GM21367 (cell line): ENCODE measurements at regions not wholly inside any gene's neighbourhood (a gene's known extent, or its start where the extent isn't known, plus 50 kb on each side); places are given as distances from the start of the nearest gene placed in this dataset.

ENCODE experiments used
- ATAC-seq: cut with Tn5 transposase; IDR thresholded peaks from one replicate; pipeline ENCODE4 v1.9.1; 2021; ENCODE audit not compliant: unreplicated experiment

DNA sequence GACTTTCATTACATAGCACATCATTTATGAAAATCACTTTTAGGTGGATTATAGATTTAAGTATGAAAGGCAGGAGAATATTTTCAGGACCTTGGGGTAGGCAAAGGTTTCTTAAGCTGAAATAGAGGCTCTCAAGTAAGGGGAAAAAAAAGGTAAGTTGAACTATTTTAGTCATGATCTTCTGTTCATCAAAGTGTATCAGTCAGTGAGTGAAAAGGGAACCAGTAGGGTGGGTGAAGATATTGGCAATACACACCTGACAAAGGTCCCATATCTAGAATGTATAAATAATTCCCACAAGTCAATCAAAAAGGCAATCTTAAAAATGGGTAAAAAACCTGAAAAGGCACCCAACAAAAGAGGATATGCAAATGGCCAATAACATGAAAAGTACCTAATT, 218.6 kb downstream of the KLF13 start:
- ATAC-seq: no peak

DNA sequence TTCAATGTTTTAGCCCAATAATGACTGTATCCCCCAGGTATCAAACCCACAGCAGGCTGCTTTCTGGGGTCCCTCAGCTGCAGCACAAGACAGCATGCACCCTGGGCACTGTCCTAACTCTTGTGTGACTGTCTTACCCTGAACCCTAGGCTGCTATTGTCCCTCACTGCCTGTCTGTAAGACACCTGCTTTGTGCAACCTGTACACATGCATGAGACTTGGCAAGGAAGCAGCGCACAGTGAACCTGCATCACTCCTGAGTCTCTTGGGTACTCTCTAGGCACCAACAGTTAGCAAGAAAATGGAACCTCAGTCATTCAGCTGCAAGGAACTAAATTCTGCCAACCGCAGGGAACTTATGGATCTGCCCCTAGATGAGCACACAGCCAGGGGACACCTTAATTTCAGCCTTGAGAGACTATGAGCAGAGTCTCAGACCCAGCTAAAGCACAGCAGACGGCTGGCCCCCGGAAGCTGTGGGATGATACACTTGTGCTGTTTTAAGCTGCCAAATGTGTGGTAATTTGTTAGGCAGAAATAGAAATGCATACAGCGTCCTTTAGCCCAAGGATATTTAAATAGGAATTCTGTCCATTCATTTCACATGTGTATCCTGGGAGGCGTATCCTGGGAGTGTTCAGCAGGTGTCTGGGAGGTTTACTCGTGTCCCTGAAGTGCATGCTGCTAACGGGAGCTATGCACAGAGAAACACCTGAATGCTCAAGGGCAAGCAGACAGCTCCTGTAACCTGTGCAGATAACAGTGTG, 223.8 kb downstream of the KLF13 start:
- no peak for ATAC-seq

DNA sequence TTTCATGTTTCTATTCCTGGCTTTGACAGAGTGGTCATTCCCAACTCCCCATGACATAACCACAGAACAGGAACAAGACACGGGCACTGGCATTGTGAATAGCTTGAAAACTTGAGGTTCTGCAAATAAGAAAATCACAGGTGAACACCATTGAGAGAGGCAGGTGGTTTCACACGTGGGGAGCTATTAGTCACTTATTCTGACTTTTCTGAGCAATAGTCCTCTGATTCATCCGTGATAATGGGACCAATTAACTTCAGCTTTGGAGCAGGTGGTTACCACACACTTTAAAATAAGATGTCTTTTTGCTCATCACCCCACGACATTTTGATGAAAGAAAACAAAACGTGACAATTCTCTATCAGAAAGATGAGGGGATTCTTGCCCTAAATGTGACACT, 224.7 kb downstream of the KLF13 start:
- no peak for ATAC-seq

DNA sequence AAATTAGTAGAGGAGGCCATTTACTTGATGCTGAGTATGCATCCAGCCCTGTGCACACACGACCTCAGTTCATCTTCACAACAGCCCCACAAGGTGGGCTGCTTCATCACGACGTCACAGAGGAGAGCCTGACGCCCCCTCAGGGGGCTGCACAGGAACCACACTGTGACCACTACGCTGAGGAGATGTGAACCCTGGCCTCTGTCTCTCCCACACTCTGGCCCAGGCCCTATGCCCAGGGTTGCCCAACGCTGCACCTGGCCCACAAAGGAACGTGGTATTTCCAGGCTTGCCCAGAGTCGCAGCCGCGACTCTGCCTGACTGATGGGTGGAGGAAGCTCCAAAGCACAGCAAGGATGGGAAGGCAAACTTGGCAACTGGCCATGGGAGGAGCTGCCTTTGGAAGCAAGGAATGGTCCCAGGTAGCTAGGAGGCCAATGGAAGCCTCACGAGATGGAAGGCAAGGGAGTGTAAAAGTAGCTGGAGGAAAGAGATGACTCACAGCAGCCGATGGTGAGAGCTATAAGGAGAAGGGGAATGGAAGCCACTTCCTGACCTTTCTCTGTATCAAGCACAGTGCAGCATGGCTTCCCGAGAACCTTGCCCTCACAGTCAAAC, 226.0 kb downstream of the KLF13 start:
- no peak for ATAC-seq

DNA sequence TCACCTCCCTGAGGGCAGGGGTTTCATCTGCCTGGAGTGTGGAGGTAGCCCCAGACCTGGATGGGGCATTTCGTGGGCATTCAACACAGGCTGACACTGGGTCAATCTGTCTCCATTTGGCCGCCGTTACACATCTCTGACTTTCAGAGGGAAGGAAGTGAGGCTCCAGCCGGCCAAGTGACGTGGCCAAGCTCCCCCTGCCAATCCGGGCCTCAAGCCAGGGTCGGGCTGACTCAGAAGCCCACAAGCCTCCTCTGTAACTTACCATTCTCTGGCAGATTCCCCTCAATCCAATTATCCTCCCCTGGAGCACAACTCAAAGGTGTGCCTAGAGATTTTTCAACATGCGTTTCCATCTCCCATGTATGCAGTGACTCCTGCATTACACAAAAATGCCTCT, 227.6 kb downstream of the KLF13 start:
- no peak for ATAC-seq

DNA sequence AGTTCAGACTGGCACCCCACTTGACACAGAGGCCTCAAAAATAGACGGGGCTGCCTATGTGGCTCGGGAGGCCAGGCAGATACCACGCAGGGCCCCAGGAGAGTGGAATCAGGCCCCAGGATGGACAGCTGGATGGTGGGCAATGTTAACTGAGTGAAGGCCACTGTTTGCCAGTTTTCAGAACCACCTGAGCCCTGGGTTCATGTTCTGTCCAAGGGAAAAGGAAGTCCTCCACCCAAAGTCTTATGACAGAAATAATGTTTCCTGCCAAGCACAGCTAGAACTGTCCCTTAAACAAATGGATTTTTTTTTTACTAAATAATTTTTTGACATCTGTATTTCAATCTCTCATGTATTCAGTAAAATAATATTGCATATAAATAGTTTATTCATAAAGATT, 228.4 kb downstream of the KLF13 start:
- no peak for ATAC-seq

DNA sequence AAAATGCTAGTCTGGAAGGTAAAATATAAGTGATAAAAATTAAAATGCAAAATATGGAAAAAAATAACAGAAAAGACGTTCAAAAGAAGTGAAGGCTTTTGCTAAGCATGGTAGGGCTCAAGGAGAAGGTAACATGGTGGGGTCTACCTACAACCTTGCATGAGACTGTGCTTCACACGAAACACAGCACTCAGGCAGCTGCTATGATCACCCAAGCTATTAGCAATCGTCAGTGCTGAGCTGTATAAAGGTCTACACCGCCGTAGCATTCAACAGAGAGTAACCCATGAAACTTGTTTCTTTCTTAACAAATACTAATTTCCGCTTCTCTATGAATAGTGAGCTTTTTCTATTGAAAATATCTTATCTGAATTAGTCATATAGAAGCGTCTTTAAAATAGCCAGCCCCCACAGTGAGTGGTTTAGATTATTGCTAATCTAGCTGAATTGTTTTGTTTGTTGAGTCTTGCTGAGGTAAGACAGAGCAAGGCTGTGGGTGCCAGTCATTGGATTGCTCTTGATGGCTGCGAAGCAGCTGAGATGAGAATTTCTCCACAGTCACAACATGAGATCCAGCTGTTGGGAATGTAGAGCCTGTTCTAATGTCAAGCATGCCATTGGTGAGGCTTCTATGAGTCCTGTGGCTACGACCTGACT, 230.0 kb downstream of the KLF13 start:
- no peak for ATAC-seq

DNA sequence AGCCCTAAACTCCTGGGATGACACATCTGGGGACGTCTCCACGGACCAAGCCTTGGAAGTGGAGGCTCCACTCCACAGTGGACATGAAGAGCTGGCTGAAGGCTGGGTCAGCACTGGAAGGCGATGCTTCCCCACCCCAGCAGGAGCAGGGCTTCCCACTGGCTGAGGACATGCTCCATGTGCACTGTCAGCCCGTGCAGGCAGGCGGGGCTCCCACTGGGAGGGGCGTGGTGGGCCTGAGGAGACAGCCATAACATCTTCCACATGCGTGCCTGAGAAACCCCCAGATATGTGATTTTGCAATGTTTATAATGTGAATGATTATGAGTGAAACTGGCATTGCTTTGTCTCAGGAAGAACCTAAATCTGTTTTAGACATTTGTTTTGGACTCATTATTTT, 231.3 kb downstream of the KLF13 start:
- ATAC-seq: no peak

DNA sequence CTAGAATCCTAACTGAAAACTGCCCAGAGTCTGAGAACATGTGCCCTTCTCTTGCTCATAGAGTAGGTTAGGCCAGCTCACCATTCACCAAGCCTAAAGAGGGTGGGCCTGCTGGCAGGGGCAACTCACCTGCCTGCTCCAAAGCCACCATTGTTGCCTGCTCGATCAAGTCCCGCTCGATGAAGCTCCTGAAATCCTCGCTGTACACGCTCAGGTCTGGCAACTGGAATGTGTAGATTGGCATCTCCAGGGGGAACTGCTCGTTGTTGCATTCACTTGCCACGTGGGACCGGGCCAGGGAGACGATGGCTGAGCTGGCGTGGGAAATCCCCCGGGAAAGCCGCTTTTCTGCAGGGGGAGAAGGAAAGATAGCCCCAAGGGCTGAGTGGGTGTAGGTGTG, 232.2 kb downstream of the KLF13 start:
- ATAC-seq: no peak

DNA sequence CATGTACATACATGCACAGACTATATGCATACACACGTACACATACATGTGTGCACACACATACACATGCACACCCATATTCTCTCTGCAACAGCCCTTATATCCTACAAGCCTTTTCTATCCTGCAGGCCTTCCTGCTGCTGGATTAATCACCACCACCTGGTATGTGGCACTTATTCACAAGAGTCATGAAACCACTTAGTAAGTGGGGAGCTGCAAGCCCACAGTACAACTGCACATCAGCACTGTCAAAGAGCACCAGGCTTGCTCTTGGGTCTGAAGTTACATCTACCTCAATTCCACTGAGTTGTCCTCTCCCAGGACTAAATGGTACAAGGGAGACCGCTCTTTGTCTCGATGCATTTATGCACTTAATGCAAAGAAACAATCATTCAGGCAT, 233.2 kb downstream of the KLF13 start:
- ATAC-seq: no peak

DNA sequence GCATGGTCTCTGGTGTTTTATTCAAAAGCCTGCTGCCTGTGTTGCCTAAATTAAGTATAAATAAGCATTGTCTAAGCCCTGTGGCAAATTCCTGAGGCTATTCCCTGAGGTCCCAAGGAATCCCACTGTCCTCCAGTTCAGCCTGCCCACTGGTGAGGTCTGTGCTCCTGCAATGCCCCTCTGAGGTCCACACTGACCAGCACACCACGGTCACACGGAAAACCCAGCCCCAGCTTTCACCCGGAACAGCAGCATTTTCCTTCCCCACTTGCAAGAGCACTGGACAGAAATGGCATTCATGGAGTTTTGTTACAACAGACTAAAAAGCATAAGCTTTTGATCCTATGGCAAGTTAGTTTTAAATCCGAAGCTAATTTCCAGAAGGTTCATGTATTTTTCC, 234.0 kb downstream of the KLF13 start:
- ATAC-seq: no peak

DNA sequence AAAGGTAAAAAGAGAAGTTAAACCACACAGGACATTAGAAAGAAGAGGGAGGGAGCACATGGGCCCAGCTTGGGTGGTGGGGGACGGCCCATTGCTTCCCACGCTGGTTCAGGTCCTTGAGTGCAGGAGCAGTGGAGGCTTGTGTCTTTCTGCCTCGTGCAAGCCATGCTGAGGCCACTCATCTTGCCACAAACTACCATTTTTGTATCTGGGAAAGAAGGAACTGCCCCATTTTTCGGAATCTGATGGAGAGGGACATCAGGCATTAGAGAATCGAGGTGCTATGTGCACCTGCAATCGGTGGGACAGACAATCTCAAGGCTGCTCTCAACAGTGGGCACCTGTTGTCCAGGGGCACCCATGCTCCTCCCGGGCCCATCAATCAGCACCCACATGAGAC, 234.5 kb downstream of the KLF13 start:
- ATAC-seq: no peak

DNA sequence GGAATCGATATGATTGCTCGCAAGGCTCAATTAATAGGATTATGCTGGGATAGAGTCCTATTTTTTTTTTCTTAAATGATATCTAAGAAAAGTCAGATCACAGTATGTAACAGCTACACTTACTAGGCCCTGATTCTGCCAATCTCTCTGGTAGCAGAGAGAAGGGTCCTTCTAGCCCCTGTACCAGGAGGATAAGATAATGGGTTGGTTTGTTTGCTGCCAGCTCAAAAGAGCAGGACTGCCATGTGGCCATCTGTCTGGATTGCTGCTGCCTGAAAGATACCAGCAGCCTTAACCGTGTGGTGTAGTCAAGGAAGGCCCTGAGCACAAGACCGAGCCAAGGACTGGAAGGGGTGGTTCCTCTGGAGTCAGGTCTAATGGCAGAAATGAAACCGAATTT, 236.4 kb downstream of the KLF13 start:
- ATAC-seq: no peak

DNA sequence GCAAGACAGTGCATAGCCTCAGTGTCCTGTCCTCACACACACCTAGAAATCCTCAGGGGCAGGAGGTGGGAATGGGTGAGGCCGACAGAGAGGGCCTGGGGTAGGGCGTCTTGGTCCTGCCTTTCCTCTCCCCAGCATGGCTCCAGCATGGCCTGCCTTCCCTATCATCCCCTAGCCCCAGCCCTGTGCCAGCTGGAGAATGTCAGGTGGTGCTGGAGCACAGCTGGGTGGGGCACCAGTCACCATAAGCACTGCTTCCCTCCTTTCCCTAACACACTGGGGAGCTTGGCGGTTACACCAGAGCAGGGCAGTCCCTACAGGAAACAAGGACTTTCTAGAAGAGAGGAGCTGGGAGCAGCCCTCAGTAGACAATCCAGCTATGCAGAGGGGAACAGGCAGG, 236.8 kb downstream of the KLF13 start:
- ATAC-seq: no peak

DNA sequence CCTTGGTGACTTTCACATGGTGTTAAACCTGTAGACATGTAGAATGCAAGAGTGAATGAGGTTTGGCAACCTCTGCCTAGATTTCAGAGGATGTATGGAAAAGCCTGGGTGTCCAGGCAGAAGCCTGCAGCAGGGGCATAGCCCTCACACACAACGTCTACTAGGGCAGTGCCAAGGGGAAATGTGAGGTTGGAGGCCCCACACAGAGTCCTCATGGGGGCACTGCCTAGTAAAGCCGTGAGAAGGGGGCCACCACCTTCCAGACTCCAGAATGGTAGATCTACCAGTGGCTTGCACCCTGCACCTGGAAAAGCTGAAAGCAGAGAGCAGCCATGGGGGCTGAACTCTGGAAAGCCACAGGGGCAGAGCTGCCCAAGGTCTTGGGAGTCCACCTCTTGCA, 241.2 kb downstream of the KLF13 start:
- no peak for ATAC-seq

DNA sequence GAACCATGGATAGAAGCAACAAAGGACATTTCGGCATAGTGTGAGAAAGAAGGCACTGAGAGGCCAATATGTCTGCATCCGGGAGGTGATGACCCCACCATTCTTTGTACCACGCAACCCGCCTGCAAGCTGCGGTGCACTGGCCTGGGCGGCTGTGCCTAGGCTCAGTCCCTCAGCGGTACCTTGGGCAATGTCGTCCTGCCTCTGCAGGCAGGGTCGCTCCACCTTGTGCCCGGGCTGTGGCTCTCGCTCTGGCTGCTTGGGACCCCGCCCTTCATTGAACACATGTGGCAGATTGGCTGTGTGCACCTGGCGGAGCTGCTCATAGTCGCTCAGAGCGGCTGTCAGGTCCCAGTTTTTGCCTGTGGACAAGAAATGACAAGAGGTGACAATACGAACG, 243.2 kb downstream of the KLF13 start:
- no peak for ATAC-seq

DNA sequence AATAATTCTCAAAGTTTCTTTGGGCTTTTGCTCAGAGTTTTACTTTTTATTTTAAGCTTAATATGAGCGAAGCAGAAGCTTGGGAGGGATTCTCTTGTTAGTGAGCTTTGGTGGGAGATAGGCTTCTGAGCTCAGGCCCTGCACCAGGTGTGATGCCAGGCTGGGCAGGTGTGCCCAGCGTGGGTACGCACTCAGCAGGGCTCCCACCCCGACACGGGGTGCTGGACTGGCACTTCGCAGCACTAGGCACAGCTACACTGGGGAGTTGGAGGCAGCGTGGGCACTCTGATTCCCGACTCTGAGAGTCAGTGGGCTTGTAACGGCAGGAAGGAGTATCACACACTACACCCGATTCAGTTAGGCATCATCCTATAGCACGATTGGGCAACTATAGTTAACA, 244.0 kb downstream of the KLF13 start:
- ATAC-seq: no peak

DNA sequence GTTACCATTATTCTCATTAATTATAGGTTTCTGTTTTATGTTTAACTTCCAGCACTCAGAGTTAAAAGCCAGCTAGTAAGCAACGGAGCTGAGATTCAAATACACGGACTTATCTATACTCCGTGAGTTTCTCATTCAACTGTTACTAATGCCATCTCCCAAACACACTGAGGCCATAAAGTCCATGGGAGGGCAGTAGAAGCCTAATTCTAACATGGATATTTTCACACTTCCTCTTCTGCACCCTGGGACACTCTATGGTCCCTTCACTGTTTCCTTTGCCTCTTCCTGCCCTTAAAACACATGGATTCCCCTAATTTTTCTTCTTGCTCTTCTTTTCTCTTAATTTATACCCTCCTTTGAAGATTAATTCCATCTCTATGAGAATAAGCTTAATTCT, 245.0 kb downstream of the KLF13 start:
- ATAC-seq: no peak

DNA sequence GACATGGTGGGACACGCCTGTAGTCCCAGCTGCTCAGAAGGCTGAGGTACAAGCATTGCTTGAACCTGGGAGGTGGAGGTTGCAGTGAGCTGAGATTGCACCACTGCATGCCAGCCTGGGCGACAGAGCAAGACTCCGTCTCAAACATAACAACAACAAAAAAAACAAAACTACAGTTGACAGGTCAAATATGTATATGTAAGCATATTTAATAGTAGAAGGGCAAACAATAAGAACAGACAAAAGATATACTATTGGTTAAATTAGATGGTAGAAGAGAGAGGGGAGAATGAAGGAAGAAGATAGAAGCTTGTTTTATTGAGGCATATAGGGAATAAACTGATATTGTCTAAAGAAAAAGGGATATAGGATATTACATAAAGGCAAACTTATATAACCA, 247.1 kb downstream of the KLF13 start:
- no peak for ATAC-seq

DNA sequence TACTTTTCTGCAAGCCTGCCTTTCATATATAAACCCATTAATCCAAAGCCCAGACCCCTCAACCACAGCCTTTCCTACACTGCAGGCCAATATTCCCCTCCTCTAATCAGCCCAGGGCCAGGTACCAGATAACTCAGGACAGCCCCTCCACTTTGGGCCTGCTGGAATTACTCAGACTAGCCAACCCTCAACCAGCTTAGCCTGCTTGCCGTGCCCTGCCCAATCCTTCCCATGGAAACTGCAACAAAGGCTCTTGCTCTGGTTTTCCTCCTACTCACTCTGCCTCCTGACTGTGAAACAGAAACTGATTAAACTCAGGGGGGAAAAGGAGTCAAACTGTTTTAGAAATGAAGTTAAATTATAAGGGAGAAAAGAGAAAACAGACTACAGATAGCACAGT, 248.1 kb downstream of the KLF13 start:
- ATAC-seq: no peak

DNA sequence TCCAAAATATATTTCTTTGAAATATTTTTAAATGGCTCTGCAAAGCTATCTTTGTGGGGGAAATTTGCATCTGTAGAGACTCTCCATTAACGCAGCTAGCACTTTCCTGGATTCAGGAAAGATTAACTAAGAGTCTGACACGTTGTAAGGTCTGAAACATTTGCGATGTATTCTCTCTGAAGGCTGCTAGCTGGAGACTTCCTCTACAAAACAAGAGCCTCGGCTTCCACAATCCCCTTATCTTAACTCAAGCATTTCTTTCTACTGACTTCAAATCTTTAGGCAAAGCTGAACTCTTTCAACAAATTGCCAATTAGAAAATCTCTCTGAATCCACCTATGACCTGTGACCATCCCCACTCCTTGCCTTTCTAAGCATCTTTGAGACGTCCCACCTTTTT, 250.5 kb downstream of the KLF13 start:
- ATAC-seq: no peak

DNA sequence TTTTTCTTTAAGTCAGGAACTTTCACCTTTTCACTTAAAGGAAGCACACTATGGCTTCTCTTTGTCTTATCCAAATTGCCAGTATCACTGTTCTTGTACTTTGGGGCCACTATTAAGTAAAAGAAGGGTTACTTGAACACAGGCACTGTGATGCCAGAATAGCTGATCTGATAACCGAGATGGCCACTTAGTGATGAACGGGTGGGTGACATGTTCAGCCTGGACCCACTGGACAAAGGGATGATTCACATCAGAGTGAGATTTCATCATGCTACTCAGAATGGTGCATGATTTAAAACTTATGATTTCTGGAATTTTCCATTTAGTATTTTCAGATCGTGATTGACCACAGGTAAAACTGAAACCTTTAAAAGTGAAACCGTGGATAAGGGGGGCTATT, 252.6 kb downstream of the KLF13 start:
- ATAC-seq: no peak

DNA sequence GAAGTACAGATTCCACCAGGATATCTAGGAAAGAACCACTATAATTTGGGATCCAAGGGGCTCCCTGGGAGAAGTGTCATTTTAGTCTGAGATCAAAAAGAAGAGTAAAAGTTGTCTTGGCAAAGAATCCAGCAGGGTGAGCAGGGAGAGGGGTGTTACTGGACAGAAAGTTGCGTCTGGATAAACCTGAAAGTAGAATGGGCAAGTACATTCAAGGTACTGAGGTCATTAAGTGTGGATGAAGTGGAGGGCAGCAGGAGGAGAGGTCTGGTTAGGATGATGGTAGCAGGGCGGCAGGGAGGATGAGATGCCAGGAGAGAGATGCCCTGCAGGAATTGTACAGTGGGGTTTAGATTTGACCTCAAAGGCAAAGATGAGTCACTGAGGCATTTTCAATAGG, 253.3 kb downstream of the KLF13 start:
- no peak for ATAC-seq
